H1 (cell line): ENCODE measurements at regions not wholly inside any gene's neighbourhood (a gene's known extent, or its start where the extent isn't known, plus 50 kb on each side); places are given as distances from the start of the nearest gene placed in this dataset.

ENCODE experiments used
- CTCF ChIA-PET: fragments of 300-600 bp; sonication (Branson Sonifier 250); formaldehyde crosslinking; loops from one replicate; lab custom pipeline; 2021; ENCODE audit not compliant: partially characterized antibody; lab: Charles Lee
- POLR2A ChIA-PET: fragments of 300-600 bp; sonication (Branson Sonifier 250); formaldehyde crosslinking; loops from one replicate; lab custom pipeline; 2021; ENCODE audit warnings: inconsistent platforms; ENCODE audit not compliant: partially characterized antibody; lab: Charles Lee
- DNase-seq, 2 experiments: peaks; one replicate each; pipeline versions ENCODE4 v3.0.0 to v3.0.0-alpha.2; 2010 to 2022; ENCODE audit warnings: low spot score in 2 of 2, low read depth in 1 of 2, mixed read lengths in 1 of 2
- FAIRE-seq: peaks from 2 replicates; lab custom pipeline; 2011; peaks lifted over from hg19 to GRCh38; lab: Jason Lieb, UNC
- H2AFZ ChIP-seq: 2 replicates; pipeline ENCODE4 v1.8.1; 2012; ENCODE audit warnings: low read length, inconsistent platforms
- H2AK5ac ChIP-seq: 2 replicates; pipeline ENCODE4 v1.6.1; 2013; ENCODE audit warnings: low read depth, low read length
- H2BK120ac ChIP-seq: replicated peaks from 2 replicates; pipeline ENCODE3; 2013; ENCODE audit warnings: low read depth, low read length, inconsistent platforms
- H2BK12ac ChIP-seq: 2 replicates; pipeline ENCODE4 v1.6.1; 2013; ENCODE audit warnings: low read depth, low read length
- H2BK15ac ChIP-seq: 2 replicates; pipeline ENCODE4 v1.6.1; 2013; ENCODE audit warnings: low read length
- H2BK20ac ChIP-seq: 2 replicates; pipeline ENCODE4 v1.6.1; 2013; ENCODE audit warnings: low read length
- H2BK5ac ChIP-seq: 2 replicates; pipeline ENCODE4 v1.6.1; 2013; ENCODE audit warnings: low read depth, low read length
- H3K14ac ChIP-seq: 2 replicates; pipeline ENCODE4 v1.6.1; 2013; ENCODE audit warnings: inconsistent platforms; ENCODE audit not compliant: insufficient read length
- H3K18ac ChIP-seq: 2 replicates; pipeline ENCODE4 v1.6.1; 2013; ENCODE audit warnings: low read length; ENCODE audit errors: extremely low read depth
- H3K23ac ChIP-seq: 2 replicates; pipeline ENCODE4 v1.6.1; 2013; ENCODE audit warnings: inconsistent platforms; ENCODE audit not compliant: insufficient read length
- H3K23me2 ChIP-seq: 2 replicates; pipeline ENCODE4 v1.6.1; 2013; ENCODE audit warnings: low read depth, low read length
- H3K27ac ChIP-seq: 2 replicates; pipeline ENCODE4 v1.6.1; 2011; ENCODE audit warnings: low read depth, low read length, inconsistent platforms
- H3K27me3 ChIP-seq, 4 experiments: replicated peaks in 1 of 4; 1 replicate in 1 of 4; 2 replicates in 3 of 4; pipeline versions ENCODE4 v1.6.1 to v1.8.1; 2011 to 2013; ENCODE audit warnings: low read length in 3 of 4, mild to moderate bottlenecking in 3 of 4, inconsistent platforms in 2 of 4, mixed read lengths in 2 of 4, moderate library complexity in 1 of 4; ENCODE audit not compliant: control insufficient read depth in 3 of 4, insufficient read depth in 3 of 4; ENCODE audit errors: extremely low read depth in 1 of 4
- H3K36me3 ChIP-seq, 4 experiments: 2 replicates each; pipeline versions ENCODE4 v1.6.1 to v1.8.1; 2011 to 2013; ENCODE audit warnings: mild to moderate bottlenecking in 4 of 4, low read length in 3 of 4, moderate library complexity in 2 of 4, control low read depth in 1 of 4, inconsistent platforms in 1 of 4; ENCODE audit not compliant: insufficient read depth in 4 of 4, control insufficient read depth in 2 of 4
- H3K4ac ChIP-seq: replicated peaks from 2 replicates; pipeline ENCODE3; 2013; ENCODE audit warnings: low read length, low read depth, mixed read lengths, inconsistent platforms; ENCODE audit not compliant: insufficient read length
- H3K4me1 ChIP-seq, 4 experiments: replicated peaks in 1 of 4; 1 replicate in 1 of 4; 2 replicates in 3 of 4; pipeline versions ENCODE4 v1.6.1 to v1.8.1; 2011 to 2013; ENCODE audit warnings: low read length in 3 of 4, inconsistent platforms in 2 of 4, mixed read lengths in 1 of 4; ENCODE audit not compliant: insufficient read depth in 4 of 4, control insufficient read depth in 3 of 4
- H3K4me2 ChIP-seq, 2 experiments: 2 replicates each; pipeline versions ENCODE4 v1.6.1 to v1.8.1; 2011 to 2013; ENCODE audit warnings: low read depth in 2 of 2, low read length in 2 of 2, control low read depth in 1 of 2, inconsistent platforms in 1 of 2, mild to moderate bottlenecking in 1 of 2; ENCODE audit not compliant: insufficient read depth in 1 of 2
- H3K4me3 ChIP-seq, 4 experiments: fragments of 200-600, 300-600 bp in 1 of 4; sonication (generic), shearing (Covaris generic), sonication (Bioruptor Twin) in 1 of 4; 2 replicates each; pipeline versions ENCODE4 v1.5.1 to v1.8.1; 2011 to 2016; ENCODE audit warnings: low read length in 4 of 4, low read depth in 3 of 4, control low read depth in 2 of 4, inconsistent platforms in 2 of 4, mild to moderate bottlenecking in 2 of 4, mixed read lengths in 1 of 4, moderate library complexity in 1 of 4; ENCODE audit not compliant: insufficient read depth in 2 of 4; ENCODE audit errors: extremely low read depth in 1 of 4
- H3K56ac ChIP-seq: replicated peaks from 2 replicates; pipeline ENCODE3; 2013; ENCODE audit warnings: low read depth, mild to moderate bottlenecking, mixed read lengths, low read length, inconsistent platforms; ENCODE audit not compliant: insufficient read length
- H3K79me1 ChIP-seq: 2 replicates; pipeline ENCODE4 v1.6.1; 2013; ENCODE audit warnings: low read depth, low read length, control low read depth
- H3K79me2 ChIP-seq, 2 experiments: 2 replicates each; pipeline versions ENCODE4 v1.6.1 to v1.8.1; 2012 to 2013; ENCODE audit warnings: low read length in 2 of 2, mild to moderate bottlenecking in 2 of 2, inconsistent platforms in 1 of 2; ENCODE audit not compliant: insufficient read depth in 2 of 2, control insufficient read depth in 1 of 2
- H3K9ac ChIP-seq, 4 experiments: replicated peaks in 1 of 4; 1 replicate in 1 of 4; 2 replicates in 3 of 4; pipeline versions ENCODE4 v1.6.1 to v1.8.1; 2011 to 2013; ENCODE audit warnings: low read depth in 3 of 4, low read length in 3 of 4, control low read depth in 2 of 4, mild to moderate bottlenecking in 2 of 4, moderate library complexity in 2 of 4, inconsistent platforms in 1 of 4; ENCODE audit errors: extremely low read depth in 1 of 4
- H3K9me3 ChIP-seq, 2 experiments: 2 replicates each; pipeline versions ENCODE4 v1.6.1 to v1.8.1; 2012 to 2013; ENCODE audit warnings: mild to moderate bottlenecking in 2 of 2, moderate library complexity in 2 of 2, control low read depth in 1 of 2, inconsistent platforms in 1 of 2, low read depth in 1 of 2, low read length in 1 of 2, mixed read lengths in 1 of 2; ENCODE audit not compliant: insufficient read depth in 2 of 2
- H4K20me1 ChIP-seq, 2 experiments: replicated peaks in 1 of 2; 2 replicates each; pipeline versions ENCODE3 to v1.8.1; 2011 to 2013; ENCODE audit warnings: inconsistent platforms in 2 of 2, low read length in 2 of 2, mild to moderate bottlenecking in 1 of 2; ENCODE audit not compliant: insufficient read depth in 2 of 2, control insufficient read depth in 1 of 2
- H4K5ac ChIP-seq: 2 replicates; pipeline ENCODE4 v1.6.1; 2013; ENCODE audit warnings: low read length, low read depth, mixed read lengths, inconsistent platforms; ENCODE audit not compliant: insufficient read length
- H4K8ac ChIP-seq: 2 replicates; pipeline ENCODE4 v1.8.0; 2013; ENCODE audit warnings: mild to moderate bottlenecking, moderate library complexity, low read length, inconsistent platforms; ENCODE audit not compliant: insufficient read depth; ENCODE audit errors: extremely low read depth
- H4K91ac ChIP-seq: replicated peaks from 2 replicates; pipeline ENCODE3; 2013; ENCODE audit warnings: low read length, mixed read lengths, inconsistent platforms; ENCODE audit not compliant: insufficient read length
- CHD1 ChIP-seq: IDR thresholded peaks from 2 replicates; pipeline ENCODE4 v1.6.1; 2012; ENCODE audit warnings: low read depth, low read length, improper control_type of control experiment
- CHD2 ChIP-seq: IDR thresholded peaks from 2 replicates; pipeline ENCODE4 v1.6.1; 2012; ENCODE audit warnings: low read length, improper control_type of control experiment
- CREB1 ChIP-seq: IDR thresholded peaks from 2 replicates; pipeline ENCODE4 v1.6.1; 2012; ENCODE audit warnings: inconsistent platforms
- CTBP2 ChIP-seq: IDR thresholded peaks from 2 replicates; pipeline ENCODE4 v1.7.0; 2011; ENCODE audit warnings: borderline replicate concordance, mild to moderate bottlenecking, moderate library complexity, mixed read lengths, low read length; ENCODE audit not compliant: insufficient read depth, insufficient read length
- KDM1A ChIP-seq: fragments of 200-600, 300-600 bp; sonication (generic); IDR thresholded peaks from 2 replicates; pipeline ENCODE4 v1.7.1; 2016; ENCODE audit warnings: mild to moderate bottlenecking, low read length, borderline replicate concordance
- YY1 ChIP-seq: IDR thresholded peaks from 2 replicates; pipeline ENCODE4 v1.6.1; 2011; ENCODE audit warnings: low read depth, mild to moderate bottlenecking, low read length
- WGBS, 2 experiments: shearing (Covaris generic) in 1 of 2; methylation state at CpG; one replicate each; pipeline versions ENCODE4 v1.1.6 to v1.1.7; 2013 to 2015; ENCODE audit warnings: low lambda C conversion rate in 2 of 2, mixed read lengths in 2 of 2, inconsistent platforms in 1 of 2, low coverage in 1 of 2, missing lambda C conversion rate in 1 of 2; ENCODE audit not compliant: insufficient replicate concordance in 2 of 2, insufficient coverage in 1 of 2, insufficient read length in 1 of 2; ENCODE audit errors: extremely low coverage in 1 of 2, missing lambda C conversion rate in 1 of 2; 5-methylcytosine and 5-hydroxymethylcytosine counted together

GRCh38 chrX:111007238-111007637 is 88.8 kb upstream of the PAK3 start:
- H3K4me1 ChIP-seq: peaks cover 0 to 2% (median under 1%) of the 10 kb centered on the region in 4 experiments; a peak in 1 of 7 replicates
- no peak overlapping the region for H2BK12ac ChIP-seq
- H3K9me3 ChIP-seq: no peaks in the 10 kb centered on the region
- no peak overlapping the region for H3K23ac ChIP-seq
- ChIA-PET POLR2A (no interaction called here), CTCF (interaction anchor here (0.6 kb wide), 1 partner anchor 736 kb away, joined by 3 read pairs; no protein-coding TSS in a partner anchor)
- H3K4ac ChIP-seq: no peak overlapping the region
- no peak overlapping the region for H3K4me2 ChIP-seq
- H3K36me3 ChIP-seq: no peaks in the 10 kb centered on the region
- H4K20me1 ChIP-seq: no peaks in the 10 kb centered on the region
- no peaks in the 10 kb centered on the region for H3K79me1 ChIP-seq
- no peaks in the 10 kb centered on the region for H3K79me2 ChIP-seq
- no peaks in the 10 kb centered on the region for H3K23me2 ChIP-seq
- no peak overlapping the region for H4K8ac ChIP-seq
- H3K9ac ChIP-seq: no peak overlapping the region
- H3K56ac ChIP-seq: no peak overlapping the region
- H3K27me3 ChIP-seq: no peaks in the 10 kb centered on the region
- 100% methylated on average over 1 of the region's 1 CpG; no CpG with 5 or more reads in 1 of the 2 experiments for WGBS, 2 experiments
- TF ChIP-seq CREB1: no peak
- no peak for TF ChIP-seq CHD2
- no peak for TF ChIP-seq CTBP2
- TF ChIP-seq YY1: no peak
- TF ChIP-seq KDM1A: no peak
- no peak for TF ChIP-seq CHD1
- H2BK5ac ChIP-seq: no peak overlapping the region
- DNase-seq (no peak), FAIRE-seq (no peak)
- no peak overlapping the region for H3K18ac ChIP-seq
- H2BK20ac ChIP-seq: no peak overlapping the region
- no peak overlapping the region for H2BK120ac ChIP-seq
- H2AK5ac ChIP-seq: no peak overlapping the region
- H3K27ac ChIP-seq: no peak overlapping the region
- no peak overlapping the region for H3K4me3 ChIP-seq
- no peak overlapping the region for H3K14ac ChIP-seq
- H2BK15ac ChIP-seq: no peak overlapping the region
- no peak overlapping the region for H2AFZ ChIP-seq
- no peak overlapping the region for H4K5ac ChIP-seq
- no peak overlapping the region for H4K91ac ChIP-seq
